GM04503 (cell line): ENCODE measurements at regions not wholly inside any gene's neighbourhood (a gene's known extent, or its start where the extent isn't known, plus 50 kb on each side); places are given as distances from the start of the nearest gene placed in this dataset.
"Not testable (repeated sequence)": the region's sequence is repeated elsewhere in the genome, so short reads cannot be mapped to it uniquely, and the experiment has no call there.

Source experiments
- DNase-seq: peaks from one replicate; pipeline ENCODE4 v3.0.0-alpha.2; 2012; ENCODE audit warnings: low read depth

DNA sequence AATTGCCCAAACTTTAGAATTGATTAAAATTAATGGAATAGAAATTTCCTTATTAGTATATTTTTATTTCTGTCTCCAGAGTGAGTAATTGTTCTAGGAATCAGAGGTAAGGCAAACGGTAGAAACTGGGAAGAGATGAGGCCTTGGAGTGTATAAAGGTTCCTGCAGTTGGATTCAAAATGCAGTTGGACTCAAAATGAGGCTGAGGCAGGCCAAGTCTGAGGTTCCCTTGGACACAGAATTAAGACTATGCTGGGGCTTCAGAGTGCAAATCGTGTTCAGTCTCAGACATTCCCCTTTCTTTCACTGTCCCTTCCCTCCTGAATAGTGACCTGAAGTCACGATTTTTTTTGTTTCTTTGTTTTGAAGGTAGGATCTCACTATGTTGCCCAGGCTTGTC, 746.9 kb upstream of the NRXN1 start:
- no peak for DNase-seq

DNA sequence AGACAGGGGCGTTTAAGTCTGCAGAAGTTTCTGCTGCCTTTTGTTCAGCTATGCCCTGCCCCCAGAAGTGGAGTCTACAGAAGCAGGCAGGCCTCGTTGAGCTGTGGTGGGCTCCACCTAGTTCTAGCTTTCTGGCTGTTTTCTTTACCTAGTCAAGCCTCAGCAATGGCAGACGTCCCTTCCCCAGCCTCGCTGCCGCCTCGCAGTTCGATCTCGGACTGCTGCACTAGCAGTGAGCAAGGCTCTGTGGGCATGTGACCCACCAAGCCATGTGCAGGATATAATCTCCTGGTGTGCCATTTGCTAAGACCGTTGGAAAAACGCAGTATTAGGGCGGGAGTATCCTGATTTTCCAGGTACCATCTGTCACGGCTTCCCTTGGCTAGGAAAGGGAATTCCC, 742.7 kb upstream of the NRXN1 start:
- DNase-seq, result not testable (repeated sequence)

DNA sequence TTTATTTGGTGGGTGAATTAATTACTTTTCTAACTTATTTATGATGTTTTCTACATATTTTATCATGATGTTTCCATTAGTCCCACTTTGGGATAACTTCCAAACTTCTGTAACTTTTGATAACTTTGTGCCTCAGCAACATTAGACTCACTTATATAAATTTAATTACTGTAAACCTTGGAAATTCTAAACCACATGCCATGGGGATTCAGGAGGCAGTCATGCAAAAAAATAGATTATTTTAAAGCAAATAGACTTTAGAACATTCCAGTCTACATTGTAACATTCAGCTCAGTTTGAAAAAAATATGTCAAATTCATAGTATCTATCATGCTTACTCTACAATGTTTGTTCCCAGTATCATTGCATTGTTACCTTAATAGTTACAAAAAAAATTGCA, 728.5 kb upstream of the NRXN1 start:
- no peak for DNase-seq

DNA sequence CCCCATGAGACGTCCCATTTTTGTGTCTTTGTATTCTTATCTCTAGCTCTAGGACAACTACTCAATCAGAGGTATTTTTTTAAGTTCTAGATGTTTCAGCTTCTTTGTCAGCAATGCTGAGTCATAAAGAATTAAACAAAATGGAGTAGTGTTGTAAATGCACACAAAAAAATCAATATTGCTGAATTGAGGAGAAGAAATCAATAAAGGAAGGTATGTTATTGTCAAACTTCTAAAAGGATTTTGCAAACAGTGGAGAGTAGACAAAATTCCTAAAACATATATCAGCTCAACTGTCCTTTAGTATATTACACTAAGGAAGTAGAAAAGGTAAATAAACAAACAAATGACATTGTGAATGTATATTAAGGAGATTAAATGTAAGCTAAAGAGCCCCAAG, 726.1 kb upstream of the NRXN1 start:
- DNase-seq, result no peak

DNA sequence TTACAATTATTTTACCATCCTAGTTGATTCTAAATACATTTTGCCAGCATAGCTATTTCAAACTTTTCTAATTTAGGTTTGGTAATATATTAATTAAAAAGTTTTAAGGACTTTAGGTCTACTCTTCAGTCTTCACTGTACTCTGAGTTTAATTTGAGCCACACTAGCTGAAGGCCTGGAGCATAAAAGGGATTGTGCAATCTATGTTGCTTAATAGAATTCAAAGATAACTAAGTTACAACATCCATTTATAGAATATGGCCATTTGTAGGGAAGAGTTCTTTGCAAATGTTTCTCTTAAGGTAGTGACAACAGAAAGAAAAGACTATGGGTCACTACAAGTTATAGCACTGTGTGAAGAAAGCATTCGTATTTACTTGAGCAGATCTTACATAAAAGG, 702.2 kb upstream of the NRXN1 start:
- DNase-seq, result no peak

DNA sequence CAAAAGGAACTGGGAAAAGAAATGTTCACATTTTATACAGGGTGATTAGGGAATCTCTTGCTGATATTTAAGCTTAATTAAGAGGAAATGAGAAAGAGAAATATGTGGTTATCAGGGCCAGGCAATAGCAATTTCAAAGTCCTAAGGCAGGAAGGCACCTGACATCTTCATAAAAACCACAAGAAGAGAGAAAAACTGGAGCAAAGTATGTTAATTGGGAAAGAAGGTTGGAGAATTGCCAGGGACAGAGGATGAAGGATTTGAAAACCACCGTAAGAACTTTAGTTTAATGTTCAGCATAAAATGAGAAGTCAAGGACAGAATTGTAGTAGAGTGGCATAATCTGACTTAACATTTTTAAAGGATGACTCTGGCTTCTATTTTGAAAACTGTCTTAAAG, 691.8 kb upstream of the NRXN1 start:
- DNase-seq, result no peak

DNA sequence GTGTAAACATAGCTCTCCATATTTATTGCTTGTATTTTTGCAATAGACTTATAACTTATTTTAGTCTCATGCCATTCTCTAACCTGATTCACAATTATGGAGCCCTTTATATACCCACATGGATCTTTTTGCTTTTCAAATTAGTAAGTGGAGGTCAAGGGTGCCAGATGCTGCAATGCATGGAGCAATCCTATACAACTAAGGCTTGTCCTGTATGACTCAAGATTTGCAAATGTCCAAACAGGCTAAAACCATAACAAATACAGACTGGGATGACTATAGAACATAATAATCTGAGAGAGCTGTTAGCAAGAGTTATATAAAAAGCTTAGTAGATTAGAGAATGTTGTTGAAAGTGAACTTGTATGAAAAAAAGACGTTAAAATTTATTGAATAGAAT, 690.4 kb upstream of the NRXN1 start:
- no peak for DNase-seq

DNA sequence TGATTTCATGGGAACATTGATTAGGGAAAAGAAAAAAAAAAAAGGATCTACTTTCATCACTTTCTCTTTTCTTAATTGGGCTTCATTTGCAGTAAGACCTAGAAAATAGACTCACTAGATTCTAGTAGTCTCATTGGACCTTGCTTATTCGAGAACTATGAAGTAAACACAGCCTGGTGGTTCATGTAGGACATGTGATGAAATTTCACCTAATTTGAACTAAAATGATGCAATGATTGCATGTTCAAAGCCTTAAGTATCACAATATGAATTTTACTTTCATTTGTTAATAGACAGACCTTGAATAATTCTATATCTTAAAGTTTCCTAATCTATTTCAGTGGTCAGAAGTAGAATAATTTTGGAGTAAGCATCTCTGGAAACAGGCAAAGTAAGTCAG, 688.9 kb upstream of the NRXN1 start:
- no peak for DNase-seq

DNA sequence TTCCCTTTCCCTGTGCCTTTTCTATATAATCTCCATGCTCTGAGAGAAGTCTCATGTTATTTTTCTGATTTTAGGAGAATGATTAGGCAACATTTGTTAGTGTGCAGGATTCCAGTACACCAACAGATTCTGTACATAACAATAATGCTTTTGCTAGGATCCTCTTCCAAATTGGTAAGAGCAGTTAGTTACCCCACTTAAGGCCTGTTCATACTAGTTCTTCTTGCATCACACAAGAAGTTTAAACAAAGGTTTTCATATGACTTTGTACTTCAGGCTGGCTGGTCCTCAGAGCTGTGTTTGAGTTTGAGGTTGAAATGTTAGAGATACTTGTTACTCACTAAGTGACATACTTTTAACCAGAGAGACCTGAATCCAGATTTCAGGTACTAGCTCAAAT, 686.9 kb upstream of the NRXN1 start:
- no peak for DNase-seq

DNA sequence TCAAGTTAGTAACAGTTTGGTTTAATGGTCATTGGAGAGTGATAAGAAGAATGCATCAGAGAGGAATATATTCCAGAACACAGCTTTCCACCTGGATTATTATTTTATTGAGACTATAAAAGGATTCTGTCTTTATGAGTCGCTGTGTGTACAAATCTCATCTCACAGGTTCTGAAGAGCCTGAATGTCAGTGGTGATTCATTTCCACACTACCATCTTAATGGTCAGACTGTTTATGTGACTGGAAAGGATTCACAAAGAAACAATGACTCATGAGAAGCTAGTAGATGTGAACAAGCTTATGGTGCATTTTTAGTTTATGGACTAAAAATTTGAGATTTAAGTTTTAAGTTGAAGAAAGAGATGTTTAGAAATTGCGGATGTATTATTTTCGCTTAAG, 685.4 kb upstream of the NRXN1 start:
- DNase-seq, result no peak

DNA sequence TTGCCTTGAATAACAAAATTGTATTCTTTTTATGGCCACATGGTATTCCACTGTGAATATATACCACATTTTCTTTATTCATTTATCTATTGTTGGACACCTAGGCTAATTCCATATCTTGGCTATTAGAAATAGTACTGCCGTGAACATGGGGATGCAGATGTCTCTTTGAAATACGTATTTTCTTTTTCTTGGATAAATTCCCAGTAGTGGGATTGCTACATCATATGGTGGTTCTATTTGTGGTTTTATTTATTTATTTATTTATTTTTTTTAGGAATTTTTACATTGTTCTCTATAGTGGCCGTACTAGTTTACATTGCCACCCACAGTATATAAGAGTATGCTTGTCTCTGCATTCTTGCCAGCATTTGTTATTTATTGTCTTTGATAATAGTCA, 679.8 kb upstream of the NRXN1 start:
- no peak for DNase-seq

DNA sequence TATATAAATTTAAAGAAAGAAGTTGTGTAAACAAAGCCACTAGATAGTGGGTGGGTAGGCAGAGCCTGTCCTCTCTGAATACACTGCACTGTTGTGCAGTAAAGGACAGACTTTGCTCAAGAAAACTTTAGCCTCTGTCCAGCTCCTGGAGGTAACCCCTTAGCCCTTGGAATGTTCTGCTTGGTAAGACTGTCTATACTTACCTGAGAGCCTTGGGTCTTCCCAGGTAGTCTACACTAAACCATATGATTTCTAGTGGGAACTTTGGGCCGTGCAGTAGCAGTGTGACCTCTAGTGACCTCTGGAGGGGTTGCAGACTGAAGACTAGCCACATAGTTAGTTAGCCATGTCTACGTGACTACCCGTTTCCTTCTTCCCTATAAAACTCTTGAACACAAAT, 678.3 kb upstream of the NRXN1 start:
- DNase-seq, result no peak

DNA sequence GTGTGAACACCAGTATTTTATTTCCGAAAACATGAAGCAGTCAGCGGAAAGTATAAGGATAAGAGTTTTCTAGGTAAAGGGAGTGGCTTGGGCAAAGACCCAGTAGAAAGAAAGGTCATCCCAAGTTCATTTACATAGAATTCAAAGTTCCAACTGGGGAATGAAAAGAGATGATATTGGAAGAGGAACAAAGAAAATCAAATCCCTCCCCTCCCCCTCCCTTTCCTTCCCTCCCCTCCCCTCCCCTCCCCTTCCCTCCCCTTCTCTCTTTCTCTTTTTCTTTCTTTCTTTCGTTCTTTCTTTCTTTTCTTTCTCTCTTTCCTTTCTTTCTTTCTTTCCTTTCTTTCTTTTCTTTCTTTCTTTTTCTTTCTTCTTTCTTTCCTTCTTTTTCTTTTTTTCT, 675.7 kb upstream of the NRXN1 start:
- DNase-seq, result no peak

DNA sequence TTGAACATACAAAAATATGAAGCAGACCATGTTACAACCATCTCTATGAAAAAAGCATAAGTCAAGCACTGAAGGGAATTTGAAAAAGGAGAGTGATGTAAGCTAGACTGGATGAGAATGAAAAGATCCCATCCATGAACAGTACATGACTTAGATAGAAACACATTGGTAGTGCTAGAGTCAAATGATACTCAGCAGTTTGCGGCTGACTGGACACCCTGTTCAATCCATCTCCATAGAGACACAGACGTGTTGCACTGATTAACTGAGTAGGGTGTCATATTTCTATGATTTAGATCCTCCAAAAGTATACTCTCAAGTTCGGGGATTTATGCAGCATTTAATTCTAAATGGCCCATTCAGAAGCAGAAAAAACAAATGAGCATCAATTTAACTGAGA, 674.3 kb upstream of the NRXN1 start:
- no peak for DNase-seq

DNA sequence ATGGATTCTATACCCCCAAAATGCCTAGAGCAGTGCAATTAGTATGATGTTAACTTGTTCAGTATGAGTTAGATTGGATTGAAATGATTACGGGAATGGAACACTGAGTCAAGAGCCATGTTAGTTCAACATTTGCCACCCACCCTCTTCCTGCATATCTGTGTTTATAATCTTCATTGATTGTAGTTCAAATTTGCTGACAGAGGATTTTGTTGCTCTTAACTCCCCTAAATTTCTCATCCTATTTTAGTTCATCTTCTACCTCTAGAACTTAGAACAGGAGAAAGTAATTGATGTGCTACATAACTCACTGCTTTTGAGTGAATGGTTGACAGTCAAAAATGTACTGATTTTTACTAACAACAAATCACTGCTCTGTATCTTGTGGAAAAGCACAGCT, 673.5 kb upstream of the NRXN1 start:
- no peak for DNase-seq

DNA sequence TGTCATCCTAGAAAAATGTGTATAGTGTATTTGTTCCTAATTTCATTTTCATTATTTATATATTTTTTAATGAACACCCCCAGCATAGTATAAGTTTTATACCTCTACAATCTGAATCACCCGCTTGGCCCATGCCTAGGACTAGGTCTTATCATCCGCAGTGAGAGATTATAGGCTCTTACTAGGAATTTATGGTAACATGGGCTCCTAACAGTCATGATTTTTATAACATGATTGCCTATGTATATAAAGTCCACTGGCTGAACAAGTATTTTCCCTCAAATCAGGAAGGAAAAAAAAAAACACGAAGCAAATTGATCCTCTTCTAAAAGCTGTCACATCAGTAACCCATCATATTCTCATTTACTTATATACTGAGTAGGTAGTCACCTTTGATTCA, 666.1 kb upstream of the NRXN1 start:
- no peak for DNase-seq

DNA sequence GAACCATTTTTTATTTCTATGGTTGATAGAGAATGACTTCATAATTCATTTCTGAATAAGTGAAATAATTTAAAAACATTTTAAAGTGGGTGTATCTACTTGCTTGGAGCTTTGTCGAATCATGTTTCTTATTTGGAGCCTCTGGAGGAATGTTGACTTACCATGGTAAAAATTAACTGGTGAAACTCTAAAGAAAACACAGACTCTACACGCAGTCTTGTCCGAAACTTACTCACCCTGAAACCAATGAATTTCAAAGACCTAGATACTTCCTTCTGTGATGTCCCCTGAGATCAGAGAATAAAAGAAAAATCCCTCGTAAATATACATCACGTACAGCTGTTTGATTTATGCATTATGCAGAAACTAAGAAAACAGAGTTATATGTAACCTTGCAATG, 665.2 kb upstream of the NRXN1 start:
- DNase-seq, result no peak

DNA sequence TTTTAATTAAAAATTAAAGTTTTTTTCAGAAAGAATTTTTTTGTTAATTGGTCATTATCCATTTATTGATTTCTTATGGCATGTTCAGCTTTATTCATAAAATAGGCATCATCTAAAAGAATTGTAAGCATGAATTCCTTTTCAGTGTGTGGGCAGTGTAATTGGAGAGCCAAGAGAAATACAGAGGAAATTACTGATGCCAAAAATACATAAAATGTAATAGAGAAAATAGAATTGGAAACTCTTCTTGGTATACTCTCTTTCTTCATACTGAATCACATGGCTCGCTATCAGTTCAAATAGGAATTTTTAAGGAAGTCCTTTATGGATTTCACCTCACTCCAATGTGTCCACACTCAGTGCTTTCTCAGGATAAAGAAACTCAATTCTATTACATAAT, 663.6 kb upstream of the NRXN1 start:
- DNase-seq, result no peak

DNA sequence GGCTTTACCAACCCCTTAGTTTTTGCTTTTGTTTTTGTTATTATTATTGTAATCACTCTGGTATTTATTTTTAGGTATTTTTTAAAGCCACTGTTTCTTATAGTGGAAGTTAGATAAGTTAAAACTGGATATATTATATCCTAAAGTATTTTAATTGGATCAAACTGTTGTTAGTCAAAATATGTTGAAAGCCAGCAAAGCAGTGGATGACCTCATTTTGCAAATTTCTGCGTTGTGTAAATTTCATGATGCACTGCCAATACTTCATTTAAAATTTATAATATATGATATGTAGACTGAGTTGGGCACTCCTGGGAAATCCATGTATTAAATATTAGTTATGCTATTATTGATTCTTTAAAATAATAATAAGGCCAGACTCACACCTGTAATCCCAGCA, 661.7 kb upstream of the NRXN1 start:
- DNase-seq, result no peak

DNA sequence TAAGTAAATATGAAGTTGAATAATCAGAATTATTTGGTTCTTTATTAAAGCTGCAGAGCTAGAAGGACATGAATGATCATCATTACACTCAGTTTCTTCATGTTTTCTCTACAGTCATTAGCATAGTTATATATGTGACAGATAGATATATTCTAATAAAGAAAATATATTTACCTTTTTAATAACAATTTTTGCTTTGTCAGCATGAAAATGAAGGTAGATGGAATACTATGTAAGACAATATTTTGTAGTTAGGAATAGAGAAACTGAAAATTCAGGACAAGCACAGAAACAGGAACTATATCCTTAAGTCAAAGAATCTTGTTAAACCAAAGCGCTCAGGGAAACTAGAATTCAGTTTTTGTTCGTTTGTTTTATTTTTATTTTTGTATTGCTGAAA, 649.9 kb upstream of the NRXN1 start:
- DNase-seq, result no peak

DNA sequence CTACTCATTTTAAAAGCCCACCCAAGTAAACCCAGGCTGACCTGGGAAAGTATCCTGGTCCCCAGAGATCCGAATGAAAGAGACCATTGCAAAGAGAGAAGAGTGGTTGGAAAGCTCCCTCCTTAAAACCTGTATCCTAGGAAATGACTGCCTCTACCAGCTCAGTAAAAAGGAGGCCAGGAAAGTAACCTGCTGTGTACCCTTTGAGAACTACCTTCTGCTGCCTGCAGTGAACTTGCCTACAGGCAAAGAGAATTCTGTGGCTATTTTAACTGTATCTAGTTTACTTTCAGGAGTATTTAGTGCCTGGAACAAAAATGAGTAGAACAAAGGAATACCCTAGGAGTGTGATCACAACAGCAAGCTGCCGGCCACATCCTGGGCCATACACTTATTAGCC, 641.7 kb upstream of the NRXN1 start:
- DNase-seq, result no peak

DNA sequence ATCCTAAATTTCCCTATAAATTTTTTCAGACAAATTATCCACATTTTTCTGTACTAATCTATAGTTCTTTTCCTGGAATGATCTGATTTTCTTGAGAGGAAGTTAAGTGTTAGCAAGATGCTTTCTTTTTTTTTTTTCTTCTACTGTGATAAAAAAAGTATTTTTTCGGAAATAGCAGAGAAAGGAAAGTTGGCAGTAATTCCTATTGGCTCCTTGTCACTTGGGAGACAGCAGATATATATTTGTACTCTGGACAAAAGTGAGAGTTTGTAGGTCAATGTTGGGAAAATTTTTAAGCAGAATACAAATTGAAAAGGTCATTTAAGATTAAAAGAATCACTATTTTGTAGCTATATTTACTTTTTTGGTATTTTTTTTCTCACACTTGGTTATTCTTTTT, 635.7 kb upstream of the NRXN1 start:
- no peak for DNase-seq

DNA sequence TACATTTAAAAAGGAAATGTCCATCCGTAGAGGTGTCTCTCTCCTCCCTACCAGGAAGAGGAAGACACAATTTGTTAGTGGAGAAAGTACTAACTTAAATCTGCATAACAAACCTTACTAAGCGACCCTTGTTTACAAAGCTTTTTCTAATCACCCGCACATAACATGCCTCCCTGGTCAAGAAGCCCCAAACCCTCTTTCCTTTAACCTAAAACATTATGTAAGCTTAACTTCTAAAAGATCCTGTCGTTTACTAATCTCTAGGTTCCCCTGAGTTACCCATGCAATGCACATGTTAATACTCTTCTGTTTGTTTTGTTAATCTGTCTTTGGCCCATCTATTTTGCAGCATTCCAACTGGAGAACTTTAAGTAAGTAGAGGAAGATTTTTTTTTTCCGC, 630.3 kb upstream of the NRXN1 start:
- DNase-seq, result no peak

DNA sequence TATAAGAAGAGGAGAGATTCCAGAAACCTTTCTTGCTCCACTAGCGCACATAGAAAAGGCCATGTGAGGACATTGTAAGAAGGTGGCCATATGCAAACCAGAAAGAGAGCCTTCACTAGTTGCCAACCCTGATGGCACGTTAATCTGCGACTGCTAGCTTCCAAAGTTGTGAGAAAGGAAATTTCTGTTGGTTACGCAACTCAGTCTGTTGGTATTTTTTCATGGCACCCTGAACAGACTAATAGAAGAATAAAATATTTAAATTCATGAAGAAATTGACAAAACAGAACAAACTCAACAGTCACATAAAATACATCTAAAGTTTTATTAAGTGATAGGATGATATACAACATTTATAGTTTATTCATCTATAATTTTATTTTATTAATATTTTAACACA, 625.9 kb upstream of the NRXN1 start:
- no peak for DNase-seq

DNA sequence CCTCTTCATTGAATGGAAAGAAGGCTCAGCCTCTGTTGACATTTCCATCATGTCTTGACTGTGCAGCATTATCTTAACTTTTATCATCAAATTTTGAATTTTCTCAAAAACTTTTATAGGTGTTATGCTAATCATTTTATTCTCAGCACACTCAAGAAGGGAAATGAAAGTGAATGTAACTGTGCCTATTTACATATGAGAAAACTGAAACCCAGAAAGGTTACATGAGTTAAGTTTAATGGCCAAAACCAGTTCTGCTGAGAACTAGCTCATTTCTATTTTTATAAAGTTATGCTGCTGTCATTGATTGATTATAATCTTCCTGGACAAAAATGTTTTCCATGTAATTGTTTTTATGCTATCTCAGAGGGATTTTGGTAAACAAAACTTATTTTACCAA, 618.8 kb upstream of the NRXN1 start:
- no peak for DNase-seq

DNA sequence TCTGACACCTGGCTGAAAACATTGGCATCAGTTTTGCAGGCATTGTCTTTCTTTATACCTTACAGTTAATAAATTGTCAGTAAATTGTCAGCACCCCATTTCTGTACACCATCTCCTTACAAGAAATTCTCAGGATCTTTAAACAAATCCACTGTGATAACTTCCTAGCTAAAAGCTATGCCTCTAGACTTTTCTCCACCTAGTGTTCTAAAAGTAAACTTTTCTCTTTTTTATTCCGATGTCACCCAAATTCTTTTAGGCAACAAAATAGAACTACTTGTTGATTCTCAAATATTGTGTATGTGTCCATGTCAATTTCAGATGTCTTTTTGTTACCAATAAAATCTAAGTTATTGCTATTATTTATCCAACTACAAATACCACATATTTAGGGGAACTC, 617.4 kb upstream of the NRXN1 start:
- no peak for DNase-seq
